HG03095 (cell line): ENCODE measurements at regions not wholly inside any gene's neighbourhood (a gene's known extent, or its start where the extent isn't known, plus 50 kb on each side); places are given as distances from the start of the nearest gene placed in this dataset.

Experiments
- ATAC-seq: cut with Tn5 transposase; IDR thresholded peaks from one replicate; pipeline ENCODE4 v1.9.1; 2021; ENCODE audit warnings: moderate library complexity; ENCODE audit not compliant: unreplicated experiment

GRCh38 chr4:185893500-185893899 lies 81.5 kb upstream of the SORBS2 start:
- ATAC-seq, result no peak

GRCh38 chr4:185894481-185894880 lies 82.5 kb upstream of the SORBS2 start:
- no peak for ATAC-seq

GRCh38 chr4:185895351-185895750 lies 83.4 kb upstream of the SORBS2 start:
- no peak for ATAC-seq

GRCh38 chr4:185895866-185896265 lies 83.9 kb upstream of the SORBS2 start:
- ATAC-seq, result no peak

GRCh38 chr4:185896817-185897488 lies 85.0 kb upstream of the SORBS2 start:
- no peak for ATAC-seq

- ATAC-seq, result no peak
These were observed 86.4 kb upstream of the SORBS2 start for GRCh38 chr4:185898413-185898812.

GRCh38 chr4:185899833-185900232 lies 87.8 kb upstream of the SORBS2 start:
- ATAC-seq, result no peak

- no peak for ATAC-seq
These were observed 90.7 kb upstream of the SORBS2 start for GRCh38 chr4:185902654-185903053.

- ATAC-seq, result no peak
These were observed 91.2 kb upstream of the SORBS2 start for GRCh38 chr4:185903205-185903604.

- no peak for ATAC-seq
These were observed 92.4 kb upstream of the SORBS2 start for GRCh38 chr4:185904381-185904780.

- ATAC-seq, result no peak
These were observed 98.0 kb upstream of the SORBS2 start for GRCh38 chr4:185909972-185910371.

- ATAC-seq, result no peak
These were observed 99.6 kb upstream of the SORBS2 start for GRCh38 chr4:185911556-185912064.

GRCh38 chr4:185912779-185913178 lies 100.8 kb upstream of the SORBS2 start:
- ATAC-seq, result no peak

- ATAC-seq, result no peak
These were observed 102.7 kb upstream of the SORBS2 start for GRCh38 chr4:185914583-185915199.

- no peak for ATAC-seq
These were observed 103.3 kb upstream of the SORBS2 start for GRCh38 chr4:185915271-185915670.

GRCh38 chr4:185915817-185916216 lies 103.8 kb upstream of the SORBS2 start:
- ATAC-seq, result no peak

- ATAC-seq, result no peak
These were observed 104.2 kb upstream of the SORBS2 start for GRCh38 chr4:185916231-185916630.

GRCh38 chr4:185916683-185917082 lies 104.7 kb upstream of the SORBS2 start:
- ATAC-seq, result no peak

- ATAC-seq, result no peak
These were observed 107.1 kb upstream of the SORBS2 start for GRCh38 chr4:185919107-185919506.

- no peak for ATAC-seq
These were observed 108.2 kb upstream of the SORBS2 start for GRCh38 chr4:185920171-185920570.

- ATAC-seq, result no peak
These were observed 108.8 kb upstream of the SORBS2 start for GRCh38 chr4:185920691-185921260.
